Keratinocyte (primary cell): ENCODE measurements at regions not wholly inside any gene's neighbourhood (a gene's known extent, or its start where the extent isn't known, plus 50 kb on each side); places are given as distances from the start of the nearest gene placed in this dataset.

Experiments
- DNase-seq: peaks from one replicate; pipeline ENCODE4 v3.0.0-alpha.2; 2011; ENCODE audit warnings: low read depth, missing footprints, low spot score
- FAIRE-seq: peaks from 2 replicates; lab custom pipeline; 2011; peaks lifted over from hg19 to GRCh38; lab: Jason Lieb, UNC
- H2AFZ ChIP-seq: 2 replicates; pipeline ENCODE4 v1.6.0; 2012; ENCODE audit warnings: low read length, control low read depth, inconsistent platforms; ENCODE audit not compliant: control insufficient read depth
- H3K27ac ChIP-seq: 2 replicates; pipeline ENCODE4 v1.5.1; 2011; ENCODE audit warnings: low read length; ENCODE audit not compliant: control insufficient read depth, insufficient read depth
- H3K27me3 ChIP-seq: 3 replicates; pipeline ENCODE4 v1.6.0; 2011; ENCODE audit warnings: low read length; ENCODE audit not compliant: control insufficient read depth, insufficient read depth; ENCODE audit errors: extremely low read depth
- H3K36me3 ChIP-seq, 2 experiments: 2 replicates in 1 of 2; 3 replicates in 1 of 2; pipeline ENCODE4 v1.5.1; 2011; ENCODE audit warnings: low read length in 2 of 2, mild to moderate bottlenecking in 1 of 2; ENCODE audit not compliant: control insufficient read depth in 2 of 2, insufficient read depth in 2 of 2; ENCODE audit errors: extremely low read depth in 1 of 2
- H3K4me1 ChIP-seq: 3 replicates; pipeline ENCODE4 v1.5.1; 2011; ENCODE audit warnings: low read length; ENCODE audit not compliant: control insufficient read depth, insufficient read depth; ENCODE audit errors: extremely low read depth
- H3K4me2 ChIP-seq: 3 replicates; pipeline ENCODE4 v1.6.0; 2011; ENCODE audit warnings: low read depth, low read length; ENCODE audit not compliant: control insufficient read depth, insufficient read depth; ENCODE audit errors: extremely low read depth
- H3K4me3 ChIP-seq, 3 experiments: fragments of 200-600 bp in 1 of 3; sonication (generic) in 1 of 3; 2 replicates in 2 of 3; 3 replicates in 1 of 3; pipeline ENCODE4 v1.5.1; 2011 to 2016; ENCODE audit warnings: low read length in 3 of 3, mild to moderate bottlenecking in 3 of 3, control low read depth in 2 of 3, inconsistent platforms in 1 of 3, low read depth in 1 of 3, mixed read lengths in 1 of 3, mixed run types in 1 of 3, moderate library complexity in 1 of 3; ENCODE audit not compliant: control insufficient read depth in 2 of 3, insufficient read depth in 2 of 3; ENCODE audit errors: extremely low read depth in 1 of 3
- H3K79me2 ChIP-seq: 2 replicates; pipeline ENCODE4 v1.6.0; 2012; ENCODE audit warnings: low read length; ENCODE audit not compliant: control insufficient read depth, insufficient read depth
- H3K9ac ChIP-seq: 3 replicates; pipeline ENCODE4 v1.6.0; 2011; ENCODE audit warnings: low read length; ENCODE audit not compliant: control insufficient read depth, insufficient read depth; ENCODE audit errors: extremely low read depth
- H3K9me1 ChIP-seq: 3 replicates; pipeline ENCODE4 v1.6.0; 2011; ENCODE audit warnings: low read length; ENCODE audit not compliant: control insufficient read depth, insufficient read depth; ENCODE audit errors: extremely low read depth
- H3K9me3 ChIP-seq: 2 replicates; pipeline ENCODE4 v1.5.1; 2012; ENCODE audit warnings: low read depth, low read length; ENCODE audit not compliant: control insufficient read depth
- H4K20me1 ChIP-seq: 3 replicates; pipeline ENCODE4 v1.6.0; 2011; ENCODE audit warnings: low read length; ENCODE audit not compliant: control insufficient read depth, insufficient read depth; ENCODE audit errors: extremely low read depth
- EZH2 ChIP-seq: IDR thresholded peaks from one replicate; pipeline ENCODE4 v1.6.1; 2012; ENCODE audit warnings: inconsistent platforms, mild to moderate bottlenecking, low read length, moderate library complexity
- dilution Hi-C: fragments of 300-500 bp; cut with MboI; formaldehyde crosslinking; loops from one replicate; pipeline ENCODE4 v1.7.0; 2020; ENCODE audit warnings: low sequenced_read_pairs; ENCODE audit not compliant: extremely low pct_ligation_motif_present
- TF ChIP-seq, protein P1 (sequence below), 3 experiments: IDR thresholded peaks in 1 of 3; conservative IDR thresholded peaks in 1 of 3; optimal IDR thresholded peaks in 1 of 3; 2 replicates in 2 of 3; 3 replicates in 1 of 3; pipeline versions ENCODE3 to v1.5.1; 2011; ENCODE audit warnings: low read length in 3 of 3, mild to moderate bottlenecking in 3 of 3, moderate library complexity in 2 of 3, control low read depth in 1 of 3, inconsistent platforms in 1 of 3; ENCODE audit not compliant: insufficient read depth in 2 of 3; ENCODE audit errors: extremely low read depth in 1 of 3

DNA sequence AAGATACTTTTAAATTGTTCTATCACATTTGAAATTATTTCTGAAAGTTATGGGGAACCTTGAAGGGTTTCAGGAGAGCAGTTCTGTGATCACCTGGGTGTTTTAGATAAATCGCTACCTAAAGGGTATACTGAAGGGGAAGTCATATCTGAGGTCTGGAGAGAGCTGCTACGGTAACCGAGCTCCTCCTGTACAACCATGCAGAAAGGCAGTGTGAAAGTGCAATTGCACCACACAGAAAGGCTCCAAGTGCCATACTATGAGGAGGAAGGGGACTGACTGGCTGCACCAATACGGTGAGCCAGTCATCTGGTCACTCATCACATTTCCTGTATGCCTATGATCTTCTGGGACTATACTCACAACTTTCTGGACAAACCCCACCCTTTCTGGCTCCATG is 241.4 kb upstream of the SLC24A2 start:
- H3K9me1 ChIP-seq = no peaks in the 10 kb centered on the region
- H3K4me1 ChIP-seq = no peaks in the 10 kb centered on the region
- H3K27me3 ChIP-seq = no peaks in the 10 kb centered on the region
- no peak overlapping the region for H3K4me2 ChIP-seq
- no peak overlapping the region for H2AFZ ChIP-seq
- no peaks in the 10 kb centered on the region for H3K79me2 ChIP-seq
- FAIRE-seq = no peak
- H3K27ac ChIP-seq = no peak overlapping the region
- dilution Hi-C loops = no loop called here
- DNase-seq = no peak
- H3K9me3 ChIP-seq = no peaks in the 10 kb centered on the region
- no peak overlapping the region for H3K4me3 ChIP-seq
- TF ChIP-seq, protein P1, sequence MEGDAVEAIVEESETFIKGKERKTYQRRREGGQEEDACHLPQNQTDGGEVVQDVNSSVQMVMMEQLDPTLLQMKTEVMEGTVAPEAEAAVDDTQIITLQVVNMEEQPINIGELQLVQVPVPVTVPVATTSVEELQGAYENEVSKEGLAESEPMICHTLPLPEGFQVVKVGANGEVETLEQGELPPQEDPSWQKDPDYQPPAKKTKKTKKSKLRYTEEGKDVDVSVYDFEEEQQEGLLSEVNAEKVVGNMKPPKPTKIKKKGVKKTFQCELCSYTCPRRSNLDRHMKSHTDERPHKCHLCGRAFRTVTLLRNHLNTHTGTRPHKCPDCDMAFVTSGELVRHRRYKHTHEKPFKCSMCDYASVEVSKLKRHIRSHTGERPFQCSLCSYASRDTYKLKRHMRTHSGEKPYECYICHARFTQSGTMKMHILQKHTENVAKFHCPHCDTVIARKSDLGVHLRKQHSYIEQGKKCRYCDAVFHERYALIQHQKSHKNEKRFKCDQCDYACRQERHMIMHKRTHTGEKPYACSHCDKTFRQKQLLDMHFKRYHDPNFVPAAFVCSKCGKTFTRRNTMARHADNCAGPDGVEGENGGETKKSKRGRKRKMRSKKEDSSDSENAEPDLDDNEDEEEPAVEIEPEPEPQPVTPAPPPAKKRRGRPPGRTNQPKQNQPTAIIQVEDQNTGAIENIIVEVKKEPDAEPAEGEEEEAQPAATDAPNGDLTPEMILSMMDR (optimal IDR thresholded peaks at IDR 0.05 in 1 of 3, IDR thresholded peaks at IDR 0.05 in 1 of 3, conservative IDR thresholded peaks at IDR 0.05 in 1 of 3; ENCODE audit: extremely low read depth in 1 of 3, insufficient read depth in 2 of 3, low read length in 3 of 3) = no peak
- TF ChIP-seq EZH2 = no peak
- H3K36me3 ChIP-seq = no peaks in the 10 kb centered on the region
- no peaks in the 10 kb centered on the region for H4K20me1 ChIP-seq
- no peak overlapping the region for H3K9ac ChIP-seq

DNA sequence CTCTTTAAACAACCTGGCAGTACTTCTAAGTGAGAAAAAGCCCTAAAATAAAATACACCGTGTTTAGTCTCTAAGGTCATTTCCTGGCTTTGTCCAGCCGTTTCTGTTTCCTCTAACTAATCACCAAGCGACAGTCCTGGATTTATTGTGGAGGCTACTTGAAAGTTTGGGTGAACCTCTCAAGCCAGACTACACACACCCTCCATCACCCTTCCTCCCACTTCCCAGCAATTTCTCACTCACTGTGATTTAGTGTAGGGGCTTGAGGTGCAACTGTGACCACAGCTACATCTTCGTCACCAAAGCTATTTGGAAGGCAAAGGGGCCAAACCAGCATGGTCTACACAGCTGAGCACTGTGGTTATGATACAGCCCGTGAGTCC is 240.0 kb upstream of the SLC24A2 start:
- dilution Hi-C loops = no loop called here
- no peaks in the 10 kb centered on the region for H3K79me2 ChIP-seq
- H3K4me1 ChIP-seq = no peaks in the 10 kb centered on the region
- H3K9ac ChIP-seq = no peak overlapping the region
- no peak overlapping the region for H3K4me3 ChIP-seq
- H3K9me3 ChIP-seq = no peaks in the 10 kb centered on the region
- no peak overlapping the region for H2AFZ ChIP-seq
- no peak overlapping the region for H3K4me2 ChIP-seq
- H4K20me1 ChIP-seq = no peaks in the 10 kb centered on the region
- no peaks in the 10 kb centered on the region for H3K36me3 ChIP-seq
- FAIRE-seq (no peak), DNase-seq (no peak)
- TF ChIP-seq, protein P1 (optimal IDR thresholded peaks at IDR 0.05 in 1 of 3, IDR thresholded peaks at IDR 0.05 in 1 of 3, conservative IDR thresholded peaks at IDR 0.05 in 1 of 3; ENCODE audit: extremely low read depth in 1 of 3, insufficient read depth in 2 of 3, low read length in 3 of 3) = no peak
- no peak for TF ChIP-seq EZH2
- H3K9me1 ChIP-seq = no peaks in the 10 kb centered on the region
- no peaks in the 10 kb centered on the region for H3K27me3 ChIP-seq
- no peak overlapping the region for H3K27ac ChIP-seq
